K562 (cell line): ENCODE measurements at regions not wholly inside any gene's neighbourhood (a gene's known extent, or its start where the extent isn't known, plus 50 kb on each side); places are given as distances from the start of the nearest gene placed in this dataset.

Experiments
- ZBTB49 ChIP-seq: sonication (generic); formaldehyde crosslinking; IDR thresholded peaks from 2 replicates; pipeline ENCODE4 v1.8.0; 2022; ENCODE audit warnings: missing genetic modification reagents, mild to moderate bottlenecking, borderline replicate concordance
- ZNF407 ChIP-seq: fragments of 450-650 bp; IDR thresholded peaks from 2 replicates; pipeline ENCODE4 v1.6.1; 2016; ENCODE audit warnings: low read depth
- ZNF830 ChIP-seq: fragments of 250-450 bp; sonication (Bioruptor Pico); IDR thresholded peaks from 2 replicates; pipeline ENCODE4 v1.5.0; 2021; ENCODE audit warnings: mild to moderate bottlenecking

- TF ChIP-seq ZNF407, result no peak
- TF ChIP-seq ZNF830, result no peak
- no peak for TF ChIP-seq ZBTB49
Measured at GRCh38 chr1:178595491-178595890, 82.6 kb downstream of the TEX35 start (continued).
